H1 (cell line): ENCODE measurements at regions not wholly inside any gene's neighbourhood (a gene's known extent, or its start where the extent isn't known, plus 50 kb on each side); places are given as distances from the start of the nearest gene placed in this dataset.
"Not testable (repeated sequence)": the region's sequence is repeated elsewhere in the genome, so short reads cannot be mapped to it uniquely, and the experiment has no call there.

ENCODE experiments used
- CTCF ChIA-PET: fragments of 300-600 bp; sonication (Branson Sonifier 250); formaldehyde crosslinking; loops from one replicate; lab custom pipeline; 2021; ENCODE audit not compliant: partially characterized antibody; lab: Charles Lee
- POLR2A ChIA-PET: fragments of 300-600 bp; sonication (Branson Sonifier 250); formaldehyde crosslinking; loops from one replicate; lab custom pipeline; 2021; ENCODE audit warnings: inconsistent platforms; ENCODE audit not compliant: partially characterized antibody; lab: Charles Lee
- DNase-seq, 2 experiments: peaks; one replicate each; pipeline versions ENCODE4 v3.0.0 to v3.0.0-alpha.2; 2010 to 2022; ENCODE audit warnings: low spot score in 2 of 2, low read depth in 1 of 2, mixed read lengths in 1 of 2
- FAIRE-seq: peaks from 2 replicates; lab custom pipeline; 2011; peaks lifted over from hg19 to GRCh38; lab: Jason Lieb, UNC
- H2AFZ ChIP-seq: 2 replicates; pipeline ENCODE4 v1.8.1; 2012; ENCODE audit warnings: low read length, inconsistent platforms
- H2AK5ac ChIP-seq: 2 replicates; pipeline ENCODE4 v1.6.1; 2013; ENCODE audit warnings: low read depth, low read length
- H2BK120ac ChIP-seq: replicated peaks from 2 replicates; pipeline ENCODE3; 2013; ENCODE audit warnings: low read depth, low read length, inconsistent platforms
- H2BK12ac ChIP-seq: 2 replicates; pipeline ENCODE4 v1.6.1; 2013; ENCODE audit warnings: low read depth, low read length
- H2BK15ac ChIP-seq: 2 replicates; pipeline ENCODE4 v1.6.1; 2013; ENCODE audit warnings: low read length
- H2BK20ac ChIP-seq: 2 replicates; pipeline ENCODE4 v1.6.1; 2013; ENCODE audit warnings: low read length
- H2BK5ac ChIP-seq: 2 replicates; pipeline ENCODE4 v1.6.1; 2013; ENCODE audit warnings: low read depth, low read length
- H3K14ac ChIP-seq: 2 replicates; pipeline ENCODE4 v1.6.1; 2013; ENCODE audit warnings: inconsistent platforms; ENCODE audit not compliant: insufficient read length
- H3K18ac ChIP-seq: 2 replicates; pipeline ENCODE4 v1.6.1; 2013; ENCODE audit warnings: low read length; ENCODE audit errors: extremely low read depth
- H3K23ac ChIP-seq: 2 replicates; pipeline ENCODE4 v1.6.1; 2013; ENCODE audit warnings: inconsistent platforms; ENCODE audit not compliant: insufficient read length
- H3K23me2 ChIP-seq: 2 replicates; pipeline ENCODE4 v1.6.1; 2013; ENCODE audit warnings: low read depth, low read length
- H3K27ac ChIP-seq: 2 replicates; pipeline ENCODE4 v1.6.1; 2011; ENCODE audit warnings: low read depth, low read length, inconsistent platforms
- H3K27me3 ChIP-seq, 4 experiments: replicated peaks in 1 of 4; 1 replicate in 1 of 4; 2 replicates in 3 of 4; pipeline versions ENCODE4 v1.6.1 to v1.8.1; 2011 to 2013; ENCODE audit warnings: low read length in 3 of 4, mild to moderate bottlenecking in 3 of 4, inconsistent platforms in 2 of 4, mixed read lengths in 2 of 4, moderate library complexity in 1 of 4; ENCODE audit not compliant: control insufficient read depth in 3 of 4, insufficient read depth in 3 of 4; ENCODE audit errors: extremely low read depth in 1 of 4
- H3K36me3 ChIP-seq, 4 experiments: 2 replicates each; pipeline versions ENCODE4 v1.6.1 to v1.8.1; 2011 to 2013; ENCODE audit warnings: mild to moderate bottlenecking in 4 of 4, low read length in 3 of 4, moderate library complexity in 2 of 4, control low read depth in 1 of 4, inconsistent platforms in 1 of 4; ENCODE audit not compliant: insufficient read depth in 4 of 4, control insufficient read depth in 2 of 4
- H3K4ac ChIP-seq: replicated peaks from 2 replicates; pipeline ENCODE3; 2013; ENCODE audit warnings: low read length, low read depth, mixed read lengths, inconsistent platforms; ENCODE audit not compliant: insufficient read length
- H3K4me1 ChIP-seq, 4 experiments: replicated peaks in 1 of 4; 1 replicate in 1 of 4; 2 replicates in 3 of 4; pipeline versions ENCODE4 v1.6.1 to v1.8.1; 2011 to 2013; ENCODE audit warnings: low read length in 3 of 4, inconsistent platforms in 2 of 4, mixed read lengths in 1 of 4; ENCODE audit not compliant: insufficient read depth in 4 of 4, control insufficient read depth in 3 of 4
- H3K4me2 ChIP-seq, 2 experiments: 2 replicates each; pipeline versions ENCODE4 v1.6.1 to v1.8.1; 2011 to 2013; ENCODE audit warnings: low read depth in 2 of 2, low read length in 2 of 2, control low read depth in 1 of 2, inconsistent platforms in 1 of 2, mild to moderate bottlenecking in 1 of 2; ENCODE audit not compliant: insufficient read depth in 1 of 2
- H3K4me3 ChIP-seq, 4 experiments: fragments of 200-600, 300-600 bp in 1 of 4; sonication (generic), shearing (Covaris generic), sonication (Bioruptor Twin) in 1 of 4; 2 replicates each; pipeline versions ENCODE4 v1.5.1 to v1.8.1; 2011 to 2016; ENCODE audit warnings: low read length in 4 of 4, low read depth in 3 of 4, control low read depth in 2 of 4, inconsistent platforms in 2 of 4, mild to moderate bottlenecking in 2 of 4, mixed read lengths in 1 of 4, moderate library complexity in 1 of 4; ENCODE audit not compliant: insufficient read depth in 2 of 4; ENCODE audit errors: extremely low read depth in 1 of 4
- H3K56ac ChIP-seq: replicated peaks from 2 replicates; pipeline ENCODE3; 2013; ENCODE audit warnings: low read depth, mild to moderate bottlenecking, mixed read lengths, low read length, inconsistent platforms; ENCODE audit not compliant: insufficient read length
- H3K79me1 ChIP-seq: 2 replicates; pipeline ENCODE4 v1.6.1; 2013; ENCODE audit warnings: low read depth, low read length, control low read depth
- H3K79me2 ChIP-seq, 2 experiments: 2 replicates each; pipeline versions ENCODE4 v1.6.1 to v1.8.1; 2012 to 2013; ENCODE audit warnings: low read length in 2 of 2, mild to moderate bottlenecking in 2 of 2, inconsistent platforms in 1 of 2; ENCODE audit not compliant: insufficient read depth in 2 of 2, control insufficient read depth in 1 of 2
- H3K9ac ChIP-seq, 4 experiments: replicated peaks in 1 of 4; 1 replicate in 1 of 4; 2 replicates in 3 of 4; pipeline versions ENCODE4 v1.6.1 to v1.8.1; 2011 to 2013; ENCODE audit warnings: low read depth in 3 of 4, low read length in 3 of 4, control low read depth in 2 of 4, mild to moderate bottlenecking in 2 of 4, moderate library complexity in 2 of 4, inconsistent platforms in 1 of 4; ENCODE audit errors: extremely low read depth in 1 of 4
- H3K9me3 ChIP-seq, 2 experiments: 2 replicates each; pipeline versions ENCODE4 v1.6.1 to v1.8.1; 2012 to 2013; ENCODE audit warnings: mild to moderate bottlenecking in 2 of 2, moderate library complexity in 2 of 2, control low read depth in 1 of 2, inconsistent platforms in 1 of 2, low read depth in 1 of 2, low read length in 1 of 2, mixed read lengths in 1 of 2; ENCODE audit not compliant: insufficient read depth in 2 of 2
- H4K20me1 ChIP-seq, 2 experiments: replicated peaks in 1 of 2; 2 replicates each; pipeline versions ENCODE3 to v1.8.1; 2011 to 2013; ENCODE audit warnings: inconsistent platforms in 2 of 2, low read length in 2 of 2, mild to moderate bottlenecking in 1 of 2; ENCODE audit not compliant: insufficient read depth in 2 of 2, control insufficient read depth in 1 of 2
- H4K5ac ChIP-seq: 2 replicates; pipeline ENCODE4 v1.6.1; 2013; ENCODE audit warnings: low read length, low read depth, mixed read lengths, inconsistent platforms; ENCODE audit not compliant: insufficient read length
- H4K8ac ChIP-seq: 2 replicates; pipeline ENCODE4 v1.8.0; 2013; ENCODE audit warnings: mild to moderate bottlenecking, moderate library complexity, low read length, inconsistent platforms; ENCODE audit not compliant: insufficient read depth; ENCODE audit errors: extremely low read depth
- H4K91ac ChIP-seq: replicated peaks from 2 replicates; pipeline ENCODE3; 2013; ENCODE audit warnings: low read length, mixed read lengths, inconsistent platforms; ENCODE audit not compliant: insufficient read length
- WGBS, 2 experiments: shearing (Covaris generic) in 1 of 2; methylation state at CpG; one replicate each; pipeline versions ENCODE4 v1.1.6 to v1.1.7; 2013 to 2015; ENCODE audit warnings: low lambda C conversion rate in 2 of 2, mixed read lengths in 2 of 2, inconsistent platforms in 1 of 2, low coverage in 1 of 2, missing lambda C conversion rate in 1 of 2; ENCODE audit not compliant: insufficient replicate concordance in 2 of 2, insufficient coverage in 1 of 2, insufficient read length in 1 of 2; ENCODE audit errors: extremely low coverage in 1 of 2, missing lambda C conversion rate in 1 of 2; 5-methylcytosine and 5-hydroxymethylcytosine counted together

GRCh38 chr20:30283476-30284280, 973.8 kb upstream of the DEFB115 start:
- H2BK5ac ChIP-seq, H3K18ac ChIP-seq, H3K23ac ChIP-seq, H3K27me3 ChIP-seq, H3K56ac ChIP-seq, H3K4me1 ChIP-seq, CTCF ChIA-PET, H3K36me3 ChIP-seq, H3K79me2 ChIP-seq, FAIRE-seq, H2BK12ac ChIP-seq, DNase-seq, H2AFZ ChIP-seq, H4K20me1 ChIP-seq, H4K91ac ChIP-seq, H2BK15ac ChIP-seq, H3K4ac ChIP-seq, H4K8ac ChIP-seq, H2BK120ac ChIP-seq, H3K4me3 ChIP-seq, H4K5ac ChIP-seq, POLR2A ChIA-PET, H2AK5ac ChIP-seq, H3K27ac ChIP-seq, H3K14ac ChIP-seq, H3K79me1 ChIP-seq, H3K23me2 ChIP-seq, H3K4me2 ChIP-seq, H3K9ac ChIP-seq, H2BK20ac ChIP-seq: not testable (repeated sequence)
- 96% methylated on average over 30 of the region's 47 CpGs; no CpG with 5 or more reads in 1 of the 2 experiments for WGBS, 2 experiments
- peaks cover 27 to 72% of the 10 kb centered on the region in 2 experiments for H3K9me3 ChIP-seq
